ENCODE measurements at regions not wholly inside any gene's neighbourhood (a gene's known extent, or its start where the extent isn't known, plus 50 kb on each side); places are given as distances from the start of the nearest gene placed in this dataset.

- TF ChIP-seq POLR2A (IDR thresholded peaks at IDR 0.05; ENCODE audit: low read length) (no peak), GATA1 (IDR thresholded peaks at IDR 0.05; ENCODE audit: low read depth, low read length) (no peak)
Measured at GRCh38 chr13:34640179-34640992, 301.7 kb upstream of the NBEA start.

Data from erythroblast (primary cell).